C4-2B (cell line): ENCODE measurements at regions not wholly inside any gene's neighbourhood (a gene's known extent, or its start where the extent isn't known, plus 50 kb on each side); places are given as distances from the start of the nearest gene placed in this dataset.

Source experiments
- ZFX ChIP-seq: fragments of 450-650 bp; IDR thresholded peaks from 2 replicates; pipeline ENCODE4 v1.6.1; 2017
- TF ChIP-seq, protein P1 (sequence below): fragments of 450-650 bp; conservative IDR thresholded peaks from 2 replicates; pipeline ENCODE4 v1.5.1; 2017; ENCODE audit warnings: mild to moderate bottlenecking

DNA sequence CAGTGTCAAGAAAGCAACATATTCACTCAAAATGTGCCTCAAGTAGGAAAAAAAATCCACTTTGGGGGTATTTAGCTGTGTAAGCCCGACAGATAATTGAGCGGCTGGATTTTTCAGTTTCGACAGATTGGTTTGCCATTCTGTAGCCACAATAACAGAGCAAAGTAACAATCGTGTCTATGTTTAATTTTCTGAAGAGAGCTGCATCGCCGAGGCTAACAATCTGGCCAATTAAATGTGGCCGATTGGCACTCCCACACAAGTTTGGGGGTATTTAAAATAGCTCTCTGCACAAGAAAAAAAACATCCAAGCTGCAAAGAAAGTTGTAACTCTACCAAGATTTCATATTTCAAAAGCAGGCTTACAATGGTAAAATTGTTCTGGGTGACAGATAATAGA is 99.7 kb upstream of the CDH13 start:
- TF ChIP-seq, protein P1, sequence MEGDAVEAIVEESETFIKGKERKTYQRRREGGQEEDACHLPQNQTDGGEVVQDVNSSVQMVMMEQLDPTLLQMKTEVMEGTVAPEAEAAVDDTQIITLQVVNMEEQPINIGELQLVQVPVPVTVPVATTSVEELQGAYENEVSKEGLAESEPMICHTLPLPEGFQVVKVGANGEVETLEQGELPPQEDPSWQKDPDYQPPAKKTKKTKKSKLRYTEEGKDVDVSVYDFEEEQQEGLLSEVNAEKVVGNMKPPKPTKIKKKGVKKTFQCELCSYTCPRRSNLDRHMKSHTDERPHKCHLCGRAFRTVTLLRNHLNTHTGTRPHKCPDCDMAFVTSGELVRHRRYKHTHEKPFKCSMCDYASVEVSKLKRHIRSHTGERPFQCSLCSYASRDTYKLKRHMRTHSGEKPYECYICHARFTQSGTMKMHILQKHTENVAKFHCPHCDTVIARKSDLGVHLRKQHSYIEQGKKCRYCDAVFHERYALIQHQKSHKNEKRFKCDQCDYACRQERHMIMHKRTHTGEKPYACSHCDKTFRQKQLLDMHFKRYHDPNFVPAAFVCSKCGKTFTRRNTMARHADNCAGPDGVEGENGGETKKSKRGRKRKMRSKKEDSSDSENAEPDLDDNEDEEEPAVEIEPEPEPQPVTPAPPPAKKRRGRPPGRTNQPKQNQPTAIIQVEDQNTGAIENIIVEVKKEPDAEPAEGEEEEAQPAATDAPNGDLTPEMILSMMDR: no peak
- TF ChIP-seq ZFX: no peak
